ENCODE measurements at regions not wholly inside any gene's neighbourhood (a gene's known extent, or its start where the extent isn't known, plus 50 kb on each side); places are given as distances from the start of the nearest gene placed in this dataset.

DNA sequence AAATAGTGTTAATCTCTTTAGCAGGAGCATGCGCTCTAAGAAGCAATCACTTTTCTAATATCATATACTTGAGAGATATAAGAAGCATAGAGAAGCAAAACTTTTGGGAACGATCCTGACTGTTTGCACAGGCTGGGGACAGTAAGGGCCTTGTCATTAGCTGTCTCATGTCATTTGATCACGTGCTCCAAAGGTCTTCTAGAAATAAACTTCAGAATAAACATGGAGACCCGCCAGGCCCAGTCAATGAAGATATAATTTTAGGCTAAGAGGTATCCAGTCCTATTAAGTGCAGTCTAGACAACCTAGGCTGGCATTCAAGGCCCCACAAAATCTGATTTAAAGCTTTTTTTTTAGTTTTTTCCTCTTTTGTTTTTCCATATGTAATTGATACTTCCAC lies 111.0 kb upstream of the APC start:
- TF ChIP-seq JUND (IDR thresholded peaks at IDR 0.05; ENCODE audit: low read depth) = no peak

GRCh38 chr5:112628214-112628980 lies 109.3 kb upstream of the APC start:
- DNase-seq (ENCODE audit: low read depth in 1 of 2, low spot score in 1 of 2) = no peak
- TF ChIP-seq JUND (IDR thresholded peaks at IDR 0.05; ENCODE audit: low read depth) = no peak
- in situ Hi-C loops (cut with HindIII; ENCODE audit: low pct_unique_long_range_greater_than_20kb, low sequenced_read_pairs) = no loop called here

More for the DNA sequence above, 111.0 kb upstream of the APC start:
- in situ Hi-C loops (cut with HindIII; ENCODE audit: low pct_unique_long_range_greater_than_20kb, low sequenced_read_pairs) = no loop called here
- DNase-seq (ENCODE audit: low read depth in 1 of 2, low spot score in 1 of 2) = no peak

GRCh38 chr5:112630246-112631009 lies 107.3 kb upstream of the APC start:
- in situ Hi-C loops (cut with HindIII; ENCODE audit: low pct_unique_long_range_greater_than_20kb, low sequenced_read_pairs) = no loop called here
- TF ChIP-seq JUND (IDR thresholded peaks at IDR 0.05; ENCODE audit: low read depth) = no peak
- DNase-seq (ENCODE audit: low read depth in 1 of 2, low spot score in 1 of 2) = peak in 1 of 2 experiments; percentile 37

DNA sequence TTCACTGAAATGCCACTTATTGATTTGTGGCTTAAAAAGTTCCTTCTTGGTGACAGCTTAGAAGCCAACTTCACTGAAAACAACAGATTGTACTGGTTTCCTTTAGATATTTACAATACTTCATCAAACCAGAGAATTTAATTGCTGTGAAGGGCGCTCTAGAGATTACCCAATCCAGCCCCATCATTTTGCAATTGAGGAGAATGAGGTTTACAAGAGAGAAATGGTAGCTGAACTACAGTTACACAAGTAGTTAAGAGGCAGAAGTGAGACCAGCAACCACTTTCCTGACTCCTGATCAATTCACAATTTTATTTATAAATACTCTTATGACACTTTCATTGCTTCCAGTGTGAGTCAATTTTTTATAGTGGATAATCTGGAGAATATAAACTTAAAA lies 103.5 kb upstream of the APC start:
- in situ Hi-C loops (cut with HindIII; ENCODE audit: low pct_unique_long_range_greater_than_20kb, low sequenced_read_pairs) = no loop called here
- DNase-seq (ENCODE audit: low read depth in 1 of 2, low spot score in 1 of 2) = no peak
- no peak for TF ChIP-seq JUND (IDR thresholded peaks at IDR 0.05; ENCODE audit: low read depth)

DNA sequence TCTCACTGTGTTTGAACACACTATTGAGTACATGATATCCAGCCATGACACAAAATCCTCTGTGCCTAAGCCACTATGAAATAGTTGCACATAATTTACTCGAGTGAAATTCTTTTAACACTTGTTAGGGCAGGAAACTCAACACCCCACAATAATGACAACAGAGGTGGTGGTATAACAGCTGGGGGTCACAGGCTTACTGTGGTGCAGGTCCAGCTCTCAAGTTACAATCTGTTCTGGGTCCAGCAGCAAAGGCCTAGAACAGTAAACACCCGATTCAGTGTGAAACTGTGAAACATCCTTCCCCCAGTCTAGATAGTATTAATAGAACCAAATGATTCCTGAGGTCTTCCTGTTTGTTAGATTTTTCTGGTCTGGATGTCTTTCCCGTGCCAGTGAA lies 102.9 kb upstream of the APC start:
- TF ChIP-seq JUND (IDR thresholded peaks at IDR 0.05; ENCODE audit: low read depth) = no peak
- in situ Hi-C loops (cut with HindIII; ENCODE audit: low pct_unique_long_range_greater_than_20kb, low sequenced_read_pairs) = no loop called here
- DNase-seq (ENCODE audit: low read depth in 1 of 2, low spot score in 1 of 2) = no peak

DNA sequence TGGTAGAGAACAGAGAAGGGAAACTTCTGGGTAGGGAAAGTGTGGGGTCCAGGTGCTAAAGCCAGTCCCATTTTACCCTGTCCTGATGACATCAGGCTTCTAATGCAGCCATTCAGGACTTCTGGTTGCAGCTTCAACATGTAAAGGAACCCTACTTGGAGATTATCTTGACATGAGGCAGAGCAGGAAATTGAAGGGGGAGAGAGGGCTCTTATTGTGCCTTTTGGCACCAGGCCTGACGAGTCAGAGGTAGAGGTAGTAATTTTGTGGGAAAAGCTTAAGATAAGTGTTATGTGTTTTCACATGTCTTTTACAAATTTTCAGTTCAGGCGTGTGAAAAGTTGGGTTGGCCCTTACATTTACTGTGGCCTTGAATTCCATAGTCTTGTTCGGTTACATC lies 102.4 kb upstream of the APC start:
- TF ChIP-seq JUND (IDR thresholded peaks at IDR 0.05; ENCODE audit: low read depth) = no peak
- no peak for DNase-seq (ENCODE audit: low read depth in 1 of 2, low spot score in 1 of 2)
- in situ Hi-C loops (cut with HindIII; ENCODE audit: low pct_unique_long_range_greater_than_20kb, low sequenced_read_pairs) = no loop called here

DNA sequence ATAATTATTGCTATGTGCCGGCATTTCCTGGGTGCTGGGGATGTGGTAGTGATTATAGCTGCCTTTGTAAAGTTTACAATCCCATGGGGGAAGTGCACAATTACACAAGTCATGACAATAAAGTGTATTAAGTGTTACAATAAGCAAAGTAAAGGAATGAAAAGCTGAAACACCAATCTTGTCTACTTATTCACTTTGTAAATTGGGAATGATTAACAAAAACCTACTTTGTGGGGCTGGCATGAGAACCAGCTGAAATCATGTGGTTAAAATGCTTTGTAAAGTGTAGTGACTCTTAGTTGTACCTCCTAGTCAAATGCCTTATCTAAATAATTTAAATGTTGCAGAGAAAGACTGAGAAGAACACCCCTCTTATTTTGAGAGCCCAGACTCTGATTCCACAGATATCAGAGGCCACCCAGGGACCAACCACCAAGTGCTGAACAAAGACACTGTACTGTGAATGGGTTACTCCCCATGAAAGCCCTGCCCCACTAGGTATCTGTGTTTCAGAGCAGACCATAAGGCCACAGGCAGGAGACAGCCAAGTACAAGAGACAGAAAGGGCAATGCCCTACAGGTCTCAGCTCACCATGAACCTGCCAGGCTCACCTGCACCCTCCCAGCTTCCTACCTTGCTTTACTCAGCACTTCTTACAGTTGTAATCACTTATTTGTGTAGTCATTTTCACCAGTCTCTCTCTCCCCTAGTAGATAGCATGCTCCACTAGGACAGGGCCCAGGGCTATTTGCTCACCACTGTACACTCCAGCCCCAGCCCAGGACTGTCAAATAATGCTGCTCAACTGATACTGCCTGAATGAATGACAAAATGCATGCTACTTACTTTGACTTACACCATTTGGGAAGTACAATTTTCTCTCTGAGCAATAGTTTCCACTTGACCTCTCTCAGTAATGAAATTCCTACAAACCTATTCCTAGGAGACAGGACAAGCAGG lies 101.6 kb upstream of the APC start:
- DNase-seq (ENCODE audit: low read depth in 1 of 2, low spot score in 1 of 2) = peak in 1 of 2 experiments; percentile 46
- in situ Hi-C loops (cut with HindIII; ENCODE audit: low pct_unique_long_range_greater_than_20kb, low sequenced_read_pairs) = no loop called here
- no peak for TF ChIP-seq JUND (IDR thresholded peaks at IDR 0.05; ENCODE audit: low read depth)

GRCh38 chr5:112636751-112637150 lies 100.9 kb upstream of the APC start:
- no peak for TF ChIP-seq JUND (IDR thresholded peaks at IDR 0.05; ENCODE audit: low read depth)
- in situ Hi-C loops (cut with HindIII; ENCODE audit: low pct_unique_long_range_greater_than_20kb, low sequenced_read_pairs) = no loop called here
- DNase-seq (ENCODE audit: low read depth in 1 of 2, low spot score in 1 of 2) = peak in 1 of 2 experiments; percentile 61

DNA sequence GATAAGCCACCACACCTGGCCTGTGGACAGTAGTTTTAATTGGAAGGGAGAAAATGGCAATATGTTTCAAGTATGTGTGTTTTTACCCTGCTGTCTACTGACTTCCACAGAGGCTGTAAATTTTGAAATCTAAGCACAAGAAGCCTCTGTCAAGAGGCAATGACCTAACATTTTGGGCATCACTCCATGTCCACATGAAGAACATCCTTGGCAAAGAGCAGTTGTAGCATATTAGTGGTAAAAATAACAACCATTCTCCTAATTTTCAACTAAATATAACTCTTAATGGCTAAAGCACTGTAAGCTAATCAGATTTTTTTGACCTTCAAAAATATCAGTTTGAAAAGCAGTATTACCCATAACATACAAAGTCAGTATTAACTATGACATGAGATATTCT lies 100.3 kb upstream of the APC start:
- in situ Hi-C loops (cut with HindIII; ENCODE audit: low pct_unique_long_range_greater_than_20kb, low sequenced_read_pairs) = no loop called here
- no peak for TF ChIP-seq JUND (IDR thresholded peaks at IDR 0.05; ENCODE audit: low read depth)
- no peak for DNase-seq (ENCODE audit: low read depth in 1 of 2, low spot score in 1 of 2)

- in situ Hi-C loops (cut with HindIII; ENCODE audit: low pct_unique_long_range_greater_than_20kb, low sequenced_read_pairs) = no loop called here
- no peak for DNase-seq (ENCODE audit: low read depth in 1 of 2, low spot score in 1 of 2)
- no peak for TF ChIP-seq JUND (IDR thresholded peaks at IDR 0.05; ENCODE audit: low read depth)
These were observed 97.1 kb upstream of the APC start for GRCh38 chr5:112640546-112640945.

GRCh38 chr5:112641515-112642110 lies 96.1 kb upstream of the APC start:
- TF ChIP-seq JUND (IDR thresholded peaks at IDR 0.05; ENCODE audit: low read depth) = no peak
- in situ Hi-C loops (cut with HindIII; ENCODE audit: low pct_unique_long_range_greater_than_20kb, low sequenced_read_pairs) = no loop called here
- DNase-seq (ENCODE audit: low read depth in 1 of 2, low spot score in 1 of 2) = no peak

DNA sequence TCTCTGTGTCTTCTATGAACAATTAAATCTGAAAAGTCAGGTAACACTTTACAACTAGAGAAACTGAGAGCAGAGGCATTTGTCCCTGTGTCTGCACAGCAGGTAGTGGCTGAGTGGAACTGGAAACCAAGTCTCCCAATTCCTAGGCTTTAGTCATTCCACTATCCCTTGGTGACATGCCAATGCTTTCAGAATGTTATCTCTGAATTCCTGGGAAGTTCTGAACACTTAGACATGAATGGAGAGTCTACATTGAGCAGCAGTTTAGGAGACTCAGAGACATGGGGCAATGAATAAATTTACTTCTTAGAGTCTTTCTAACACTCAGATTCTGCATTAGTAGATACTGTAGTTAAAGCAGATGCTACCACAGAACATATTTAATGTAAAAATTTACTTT lies 94.8 kb upstream of the APC start:
- no peak for TF ChIP-seq JUND (IDR thresholded peaks at IDR 0.05; ENCODE audit: low read depth)
- in situ Hi-C loops (cut with HindIII; ENCODE audit: low pct_unique_long_range_greater_than_20kb, low sequenced_read_pairs) = no loop called here
- no peak for DNase-seq (ENCODE audit: low read depth in 1 of 2, low spot score in 1 of 2)
